ENCODE measurements at regions not wholly inside any gene's neighbourhood (a gene's known extent, or its start where the extent isn't known, plus 50 kb on each side); places are given as distances from the start of the nearest gene placed in this dataset.

DNA sequence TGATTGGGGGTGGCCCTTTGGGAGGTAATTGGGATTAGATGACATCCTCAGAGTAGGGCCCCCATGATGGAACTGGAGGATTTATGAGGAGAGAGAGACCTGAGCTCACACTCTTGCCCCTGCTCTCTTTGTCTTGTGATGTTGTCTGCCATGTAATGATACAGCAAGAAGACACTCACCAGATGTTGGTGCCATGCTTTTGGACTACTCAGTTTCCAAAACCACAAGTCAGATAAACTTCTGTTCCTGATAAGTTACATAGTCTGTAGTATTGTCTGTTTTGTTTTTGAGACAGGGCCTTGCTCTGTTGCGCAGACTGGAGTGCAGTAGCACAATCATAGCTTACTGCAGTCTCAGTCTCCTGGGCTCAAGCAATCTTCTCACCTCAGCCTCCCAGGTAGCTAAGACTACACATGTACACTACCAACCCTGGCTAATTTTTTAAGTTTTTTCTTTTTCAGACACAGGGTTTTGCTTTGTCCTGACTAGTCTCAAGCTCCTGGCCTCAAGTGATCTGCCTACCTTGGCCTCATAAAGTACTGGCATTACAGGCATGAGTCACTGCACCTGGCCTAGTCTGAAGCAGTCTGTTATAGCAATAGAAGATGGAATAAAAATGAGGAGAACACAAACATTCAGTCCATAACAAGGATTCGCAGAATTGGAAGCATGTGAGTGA, 115.0 kb upstream of the GALNT2 start:
- Histone ChIP-seq H3K36me3 (no peaks in the 10 kb centered on the region), H3K9me3 (no peaks in the 10 kb centered on the region), H3K27ac (no peak overlapping the region), H3K27me3 (no peaks in the 10 kb centered on the region), H3K4me1 (ENCODE audit: control insufficient read depth in 1 of 2, insufficient read depth in 1 of 2, low read depth in 1 of 2, low read length in 1 of 2) (no peaks in the 10 kb centered on the region), H3K4me3 (ENCODE audit: low read depth in 1 of 2, low read length in 1 of 2) (no peak overlapping the region)
- TF ChIP-seq, protein P1, sequence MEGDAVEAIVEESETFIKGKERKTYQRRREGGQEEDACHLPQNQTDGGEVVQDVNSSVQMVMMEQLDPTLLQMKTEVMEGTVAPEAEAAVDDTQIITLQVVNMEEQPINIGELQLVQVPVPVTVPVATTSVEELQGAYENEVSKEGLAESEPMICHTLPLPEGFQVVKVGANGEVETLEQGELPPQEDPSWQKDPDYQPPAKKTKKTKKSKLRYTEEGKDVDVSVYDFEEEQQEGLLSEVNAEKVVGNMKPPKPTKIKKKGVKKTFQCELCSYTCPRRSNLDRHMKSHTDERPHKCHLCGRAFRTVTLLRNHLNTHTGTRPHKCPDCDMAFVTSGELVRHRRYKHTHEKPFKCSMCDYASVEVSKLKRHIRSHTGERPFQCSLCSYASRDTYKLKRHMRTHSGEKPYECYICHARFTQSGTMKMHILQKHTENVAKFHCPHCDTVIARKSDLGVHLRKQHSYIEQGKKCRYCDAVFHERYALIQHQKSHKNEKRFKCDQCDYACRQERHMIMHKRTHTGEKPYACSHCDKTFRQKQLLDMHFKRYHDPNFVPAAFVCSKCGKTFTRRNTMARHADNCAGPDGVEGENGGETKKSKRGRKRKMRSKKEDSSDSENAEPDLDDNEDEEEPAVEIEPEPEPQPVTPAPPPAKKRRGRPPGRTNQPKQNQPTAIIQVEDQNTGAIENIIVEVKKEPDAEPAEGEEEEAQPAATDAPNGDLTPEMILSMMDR (IDR thresholded peaks at IDR 0.05) = no peak

DNA sequence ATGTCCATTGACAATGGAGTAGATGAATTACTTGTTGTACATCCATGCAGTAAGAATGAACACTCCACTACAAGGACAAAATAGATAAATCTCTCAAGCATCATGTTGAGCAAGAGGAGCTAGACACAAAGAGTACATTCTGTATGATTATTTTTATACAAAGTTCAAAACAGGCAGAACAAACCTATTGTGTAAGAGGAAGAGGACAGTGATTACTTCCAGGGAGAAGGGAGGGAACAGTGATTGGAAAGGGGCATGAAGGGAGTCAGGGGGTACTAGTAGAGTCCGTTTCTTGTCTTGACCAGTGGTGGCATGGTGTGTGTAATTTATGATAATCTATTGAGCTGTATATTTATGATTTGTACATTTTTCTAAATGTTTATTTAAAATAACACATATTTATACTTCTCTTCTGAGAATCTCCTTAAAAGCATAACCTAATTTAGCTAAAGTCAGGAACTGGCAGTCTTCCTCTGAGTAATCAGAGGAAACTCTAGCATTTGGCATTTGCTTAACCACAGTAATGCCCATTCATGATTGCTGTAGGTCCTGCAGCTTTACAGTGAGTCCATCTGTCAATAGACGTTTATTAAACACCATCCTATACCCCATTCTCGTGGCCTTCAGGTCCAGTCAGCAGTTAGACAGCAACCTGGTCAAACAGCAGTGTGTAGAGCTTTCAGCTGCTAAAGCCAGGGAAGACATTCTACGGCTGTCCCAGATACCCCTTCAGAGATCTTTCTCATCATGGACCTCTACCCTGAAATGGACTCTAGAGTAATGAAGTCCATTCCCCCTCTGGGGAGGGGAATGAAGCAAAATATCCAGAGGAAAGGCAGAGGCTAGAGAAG, 114.1 kb upstream of the GALNT2 start:
- TF ChIP-seq, protein P1 (IDR thresholded peaks at IDR 0.05) = no peak
- H3K27ac ChIP-seq = no peak overlapping the region
- H3K36me3 ChIP-seq = no peaks in the 10 kb centered on the region

DNA sequence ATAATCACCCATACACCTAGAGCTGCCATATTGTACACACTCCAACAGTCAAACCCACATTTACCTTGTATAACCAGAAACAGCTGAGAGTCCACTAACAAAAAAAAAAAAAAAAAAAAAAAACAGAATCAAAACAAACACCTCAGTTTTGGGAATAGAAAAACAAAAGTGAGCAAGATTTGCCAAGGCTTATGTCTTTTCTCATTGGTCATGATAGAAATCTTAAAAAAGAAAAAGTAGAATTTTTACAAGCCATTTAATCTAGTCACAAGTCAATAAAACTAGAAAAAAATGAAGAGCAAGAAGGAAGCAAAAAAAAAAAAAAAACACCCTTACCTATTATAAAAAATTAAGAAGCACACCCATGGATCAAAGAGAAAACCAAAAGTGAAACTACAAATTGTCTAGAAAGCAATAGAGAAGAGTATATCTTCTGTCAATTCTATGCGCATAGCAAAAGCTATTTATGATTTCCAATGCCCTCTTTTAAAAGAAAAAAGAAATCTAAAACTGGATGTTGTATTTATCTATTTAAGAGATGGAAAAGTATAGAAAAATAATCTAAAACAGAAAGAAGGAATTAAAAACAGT, 113.2 kb upstream of the GALNT2 start:
- TF ChIP-seq, protein P1 (IDR thresholded peaks at IDR 0.05) = no peak
- H3K27me3 ChIP-seq = no peaks in the 10 kb centered on the region

More for the DNA sequence above, 114.1 kb upstream of the GALNT2 start:
- Histone ChIP-seq H3K4me1 (ENCODE audit: control insufficient read depth in 1 of 2, insufficient read depth in 1 of 2, low read depth in 1 of 2, low read length in 1 of 2) (no peaks in the 10 kb centered on the region), H3K9me3 (no peaks in the 10 kb centered on the region), H3K4me3 (ENCODE audit: low read depth in 1 of 2, low read length in 1 of 2) (no peak overlapping the region), H3K27me3 (no peaks in the 10 kb centered on the region)

DNA sequence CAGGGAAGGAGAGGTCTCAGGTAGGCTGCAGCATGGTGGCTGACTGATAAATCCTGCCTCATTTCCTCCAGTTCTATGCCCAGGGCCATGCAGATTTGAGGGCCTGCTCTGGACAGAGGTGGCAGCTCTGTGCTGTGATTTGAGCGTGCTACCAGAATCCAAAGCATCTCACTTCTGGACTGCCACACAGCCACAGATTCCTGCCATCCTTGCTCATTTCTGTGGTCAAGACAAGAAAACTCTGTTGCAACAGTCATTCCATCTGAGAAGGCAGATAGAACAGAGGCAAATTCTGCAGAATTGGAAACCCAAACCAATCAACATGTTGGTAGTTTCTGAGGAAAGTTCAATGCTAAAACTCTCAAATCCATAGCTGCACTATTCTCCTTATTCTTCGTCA, 102.8 kb upstream of the GALNT2 start:
- H3K4me1 ChIP-seq (ENCODE audit: control insufficient read depth in 1 of 2, insufficient read depth in 1 of 2, low read depth in 1 of 2, low read length in 1 of 2) = no peaks in the 10 kb centered on the region
- H3K27ac ChIP-seq = no peak overlapping the region
- H3K9me3 ChIP-seq = no peaks in the 10 kb centered on the region
- H3K4me3 ChIP-seq (ENCODE audit: low read depth in 1 of 2, low read length in 1 of 2) = no peak overlapping the region
- H3K27me3 ChIP-seq = no peaks in the 10 kb centered on the region
- TF ChIP-seq, protein P1 (IDR thresholded peaks at IDR 0.05) = no peak
- H3K36me3 ChIP-seq = no peaks in the 10 kb centered on the region

More for the DNA sequence above, 113.2 kb upstream of the GALNT2 start:
- H3K9me3 ChIP-seq = no peaks in the 10 kb centered on the region
- no peaks in the 10 kb centered on the region for H3K36me3 ChIP-seq
- H3K27ac ChIP-seq = no peak overlapping the region
- no peaks in the 10 kb centered on the region for H3K4me1 ChIP-seq (ENCODE audit: control insufficient read depth in 1 of 2, insufficient read depth in 1 of 2, low read depth in 1 of 2, low read length in 1 of 2)
- H3K4me3 ChIP-seq (ENCODE audit: low read depth in 1 of 2, low read length in 1 of 2) = no peak overlapping the region

DNA sequence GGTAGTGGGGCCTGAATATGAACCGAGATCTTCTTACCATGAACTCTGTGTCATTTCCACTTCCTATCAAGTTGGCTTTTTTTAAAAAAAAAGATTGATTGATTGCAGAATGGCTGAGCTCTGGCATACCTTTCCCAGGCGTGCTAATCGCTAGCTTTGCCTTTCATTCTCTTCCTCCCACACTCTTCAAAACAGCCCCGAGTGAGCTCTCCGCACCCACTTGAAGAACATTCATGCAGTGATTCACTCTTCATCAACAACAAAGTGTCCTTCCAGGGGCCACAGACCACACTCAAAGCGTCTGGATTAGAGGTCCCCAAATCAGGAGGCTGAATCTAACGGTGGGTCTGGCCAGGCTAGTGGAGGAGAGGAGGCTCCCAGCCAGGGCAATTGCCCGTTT, 96.3 kb upstream of the GALNT2 start:
- Histone ChIP-seq H3K27ac (no peak overlapping the region), H3K9me3 (no peaks in the 10 kb centered on the region), H3K4me3 (ENCODE audit: low read depth in 1 of 2, low read length in 1 of 2) (no peak overlapping the region), H3K36me3 (no peaks in the 10 kb centered on the region), H3K4me1 (ENCODE audit: control insufficient read depth in 1 of 2, insufficient read depth in 1 of 2, low read depth in 1 of 2, low read length in 1 of 2) (no peaks in the 10 kb centered on the region), H3K27me3 (no peaks in the 10 kb centered on the region)
- TF ChIP-seq, protein P1 (IDR thresholded peaks at IDR 0.05) = no peak
